ENCODE measurements at regions not wholly inside any gene's neighbourhood (a gene's known extent, or its start where the extent isn't known, plus 50 kb on each side); places are given as distances from the start of the nearest gene placed in this dataset.
"Not testable (repeated sequence)": the region's sequence is repeated elsewhere in the genome, so short reads cannot be mapped to it uniquely, and the experiment has no call there.

DNA sequence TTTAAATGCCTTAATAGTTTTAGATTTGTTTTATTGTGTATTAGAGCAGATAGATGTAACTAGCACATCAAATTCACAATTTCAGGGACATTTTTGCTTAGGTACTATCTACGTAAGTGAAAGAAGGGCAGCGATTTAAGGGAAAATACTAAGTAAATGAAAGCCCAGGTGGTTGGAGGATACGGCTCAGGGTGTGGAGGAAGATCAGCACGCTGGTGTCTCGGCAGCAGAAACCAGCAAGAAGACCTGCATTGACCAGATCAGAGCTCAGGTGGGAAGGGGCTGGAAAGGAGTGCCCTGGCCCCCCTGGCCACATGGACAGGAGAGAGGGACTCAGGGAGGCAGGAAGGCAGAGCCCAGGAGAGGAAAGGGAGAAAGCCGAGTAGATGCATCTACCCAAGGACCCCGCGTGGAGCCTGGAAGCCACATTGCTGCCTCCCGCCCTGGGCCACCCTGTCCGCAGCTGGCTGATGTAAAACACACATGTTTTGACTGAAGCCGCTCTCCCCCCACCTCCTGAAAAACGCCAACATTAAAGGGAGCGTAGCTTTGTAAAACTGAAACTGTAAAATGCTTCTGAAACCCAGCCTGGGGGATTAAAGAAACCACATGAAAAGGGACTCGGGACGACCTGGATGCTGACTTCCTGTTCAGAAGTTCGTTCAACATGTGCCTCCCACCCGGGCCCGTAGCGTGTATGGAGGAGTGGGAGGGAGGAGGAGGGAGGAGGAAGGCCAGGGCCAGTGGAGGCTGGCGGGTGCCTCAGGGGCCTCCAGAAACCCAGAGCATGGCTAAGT lies 72.6 kb upstream of the TARDBP start:
- peak in 1 of 3 donors; percentile 32 for DNase-seq (ENCODE audit: low read depth in 3 of 3, low spot score in 1 of 3)

DNA sequence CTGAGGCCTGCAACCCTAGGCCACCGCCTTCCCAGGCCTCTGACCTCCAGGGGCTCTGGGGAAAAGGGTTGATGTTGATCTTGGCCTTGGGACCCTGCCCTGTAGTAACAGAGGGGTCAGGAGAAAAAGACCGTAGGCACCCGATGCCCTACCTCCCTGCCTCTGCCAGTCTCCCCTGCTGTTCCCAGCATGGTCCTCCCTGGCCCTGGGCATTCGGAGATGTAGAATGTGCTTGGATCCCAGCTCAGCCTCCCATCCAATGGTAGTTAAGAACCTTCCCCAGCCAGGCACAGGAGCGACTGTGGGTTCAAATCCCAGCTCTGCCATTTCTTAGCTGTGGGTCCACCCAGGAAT lies 72.0 kb upstream of the TARDBP start:
- DNase-seq (ENCODE audit: low read depth in 3 of 3, low spot score in 1 of 3): no peak

DNA sequence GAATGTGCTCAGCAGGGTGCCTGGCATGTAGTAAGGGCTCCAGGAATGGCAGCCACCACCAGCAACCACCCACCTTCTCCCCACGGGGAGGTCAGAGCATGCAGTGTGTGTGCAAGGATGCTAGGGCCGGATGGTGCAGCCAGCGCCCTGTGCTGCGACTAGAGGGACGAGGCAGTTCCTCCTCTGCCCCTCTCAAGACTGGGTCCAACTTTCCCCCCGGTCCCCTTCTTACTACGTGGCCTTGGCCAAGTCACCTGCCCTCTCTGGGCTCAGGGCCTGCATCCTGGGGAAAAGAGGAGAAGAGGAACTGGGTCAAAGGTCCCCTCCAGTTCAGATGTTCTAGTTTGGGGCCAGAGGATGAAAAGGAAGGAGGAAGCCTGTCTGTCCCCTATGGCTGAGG lies 71.6 kb upstream of the TARDBP start:
- no peak for DNase-seq (ENCODE audit: low read depth in 3 of 3, low spot score in 1 of 3)

- peak; percentile 9 to 67 (median 28) for DNase-seq (ENCODE audit: low read depth in 3 of 3, low spot score in 1 of 3)
These were observed 70.4 kb upstream of the TARDBP start for GRCh38 chr1:10941891-10942541.

DNA sequence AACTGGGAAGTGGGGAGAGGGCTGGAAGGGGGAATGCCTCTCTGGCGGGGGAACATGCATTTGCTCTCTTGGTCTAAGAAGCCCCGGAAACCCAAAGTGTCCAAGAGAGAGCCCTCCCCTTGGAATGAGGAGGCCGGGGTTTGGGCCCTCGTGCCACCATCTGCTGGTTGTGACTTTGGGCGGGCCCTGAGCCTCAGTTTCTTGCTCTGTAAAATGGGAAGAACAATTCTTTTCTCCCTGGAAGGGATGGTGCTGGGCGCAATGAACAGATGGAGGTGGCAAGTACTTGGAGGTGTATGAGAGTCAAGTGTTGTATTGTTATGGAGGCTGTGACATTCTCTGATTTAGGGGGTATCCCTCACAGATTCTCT lies 69.9 kb upstream of the TARDBP start:
- no peak for DNase-seq (ENCODE audit: low read depth in 3 of 3, low spot score in 1 of 3)

DNA sequence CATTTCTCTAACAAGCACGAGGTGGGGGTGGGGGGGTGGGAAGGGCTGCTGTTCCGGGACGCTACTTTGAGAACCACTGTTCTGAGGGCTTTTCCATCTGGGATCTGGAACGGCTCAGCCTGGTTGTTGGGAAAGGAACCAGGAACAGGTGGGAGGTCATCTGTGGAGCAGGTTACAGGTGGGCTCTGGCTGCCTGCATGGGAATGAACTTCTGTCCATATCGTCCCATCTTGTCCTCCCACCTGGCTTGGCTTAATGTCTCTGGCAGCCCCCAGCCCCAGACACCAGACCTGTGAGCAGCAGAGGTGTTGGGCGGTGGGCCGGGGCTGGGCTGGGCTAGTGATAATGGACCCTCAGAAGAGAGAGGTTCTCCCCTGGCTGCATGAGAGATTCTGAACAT lies 69.4 kb upstream of the TARDBP start:
- no peak for DNase-seq (ENCODE audit: low read depth in 3 of 3, low spot score in 1 of 3)

- DNase-seq (ENCODE audit: low read depth in 3 of 3, low spot score in 1 of 3): no peak
These were observed 68.3 kb upstream of the TARDBP start for GRCh38 chr1:10943991-10944730.

DNA sequence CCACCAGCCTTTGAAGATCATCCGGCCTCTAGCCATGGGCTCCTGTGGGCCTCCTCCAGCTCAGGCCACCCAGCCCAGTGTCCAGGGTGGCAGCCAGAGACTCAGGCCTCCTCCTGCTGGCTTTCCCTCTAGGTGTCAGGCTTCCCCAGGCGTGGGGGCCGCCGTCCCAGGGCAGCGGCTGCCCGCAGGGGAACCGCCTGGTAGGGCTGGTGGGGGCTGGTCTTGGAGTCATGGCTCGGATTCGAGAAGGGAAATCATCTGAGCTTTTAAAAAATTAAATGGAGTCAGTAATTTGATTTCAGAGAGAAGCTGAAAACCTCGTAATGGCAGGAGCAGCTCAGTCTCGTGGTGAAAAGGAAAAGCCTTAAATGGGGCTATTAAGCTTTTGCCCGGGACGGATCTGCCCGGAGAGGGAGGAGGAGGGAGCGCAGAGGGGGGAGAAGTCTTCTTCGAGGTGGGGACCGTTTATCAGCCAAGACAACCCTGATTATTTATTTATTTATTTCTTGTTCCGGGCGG lies 66.4 kb upstream of the TARDBP start:
- no peak for DNase-seq (ENCODE audit: low read depth in 3 of 3, low spot score in 1 of 3)

GRCh38 chr1:10947181-10947580 lies 65.3 kb upstream of the TARDBP start:
- DNase-seq (ENCODE audit: low read depth in 3 of 3, low spot score in 1 of 3): no peak

DNA sequence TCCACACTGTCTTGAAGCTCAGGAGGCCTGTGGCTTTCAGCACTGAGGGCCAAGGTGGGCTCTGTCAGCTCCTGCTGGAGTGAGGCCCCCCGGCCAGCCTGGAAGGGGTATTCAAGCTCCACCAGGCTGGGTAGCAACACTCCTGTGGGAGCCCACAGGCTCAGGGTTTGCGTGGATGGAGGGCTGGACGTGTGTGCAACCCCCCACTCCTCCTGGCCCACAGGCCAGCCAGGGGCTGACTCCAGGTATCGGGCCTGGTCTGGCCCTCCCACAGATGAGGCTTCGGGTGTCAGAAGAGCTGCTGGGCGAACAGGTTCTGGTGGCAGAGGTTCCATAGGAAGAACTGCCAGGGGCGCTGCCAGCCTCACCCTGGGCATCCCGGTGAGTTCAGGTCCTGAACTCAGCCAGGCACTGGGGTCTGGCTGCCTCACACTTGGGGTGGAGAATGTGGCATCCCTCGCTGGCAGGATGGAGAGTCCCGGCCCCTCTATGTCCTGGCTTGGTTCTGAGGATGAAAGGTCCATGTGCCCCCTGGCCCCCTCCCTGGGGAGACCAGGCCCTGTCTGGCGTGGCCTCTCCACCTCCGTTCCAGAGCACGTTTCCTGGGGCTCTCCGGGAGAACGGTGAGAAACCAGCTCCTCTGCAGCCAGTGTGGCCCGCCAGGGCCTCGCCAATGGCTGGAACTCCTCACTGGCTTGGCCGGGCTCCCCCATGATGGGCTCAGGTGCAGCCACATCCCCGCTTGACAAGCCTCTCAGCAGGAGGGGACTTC lies 64.6 kb upstream of the TARDBP start:
- no peak for DNase-seq (ENCODE audit: low read depth in 3 of 3, low spot score in 1 of 3)

DNA sequence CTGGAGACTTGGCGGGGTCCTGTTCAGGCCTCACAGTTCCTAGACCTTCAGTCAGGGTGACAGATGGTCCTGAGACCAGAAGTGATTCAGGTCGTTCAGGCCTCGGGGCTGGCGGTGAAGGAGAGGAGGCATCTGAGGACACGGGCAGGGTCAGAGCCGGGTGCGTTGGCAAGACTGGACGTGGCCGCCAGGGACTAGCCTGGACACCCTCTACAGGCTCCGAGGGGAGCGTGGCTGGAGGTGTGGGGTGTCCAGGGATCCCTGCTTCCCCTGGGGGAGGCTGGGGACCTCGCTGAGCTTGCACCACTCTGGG lies 64.0 kb upstream of the TARDBP start:
- no peak for DNase-seq (ENCODE audit: low read depth in 3 of 3, low spot score in 1 of 3)

DNA sequence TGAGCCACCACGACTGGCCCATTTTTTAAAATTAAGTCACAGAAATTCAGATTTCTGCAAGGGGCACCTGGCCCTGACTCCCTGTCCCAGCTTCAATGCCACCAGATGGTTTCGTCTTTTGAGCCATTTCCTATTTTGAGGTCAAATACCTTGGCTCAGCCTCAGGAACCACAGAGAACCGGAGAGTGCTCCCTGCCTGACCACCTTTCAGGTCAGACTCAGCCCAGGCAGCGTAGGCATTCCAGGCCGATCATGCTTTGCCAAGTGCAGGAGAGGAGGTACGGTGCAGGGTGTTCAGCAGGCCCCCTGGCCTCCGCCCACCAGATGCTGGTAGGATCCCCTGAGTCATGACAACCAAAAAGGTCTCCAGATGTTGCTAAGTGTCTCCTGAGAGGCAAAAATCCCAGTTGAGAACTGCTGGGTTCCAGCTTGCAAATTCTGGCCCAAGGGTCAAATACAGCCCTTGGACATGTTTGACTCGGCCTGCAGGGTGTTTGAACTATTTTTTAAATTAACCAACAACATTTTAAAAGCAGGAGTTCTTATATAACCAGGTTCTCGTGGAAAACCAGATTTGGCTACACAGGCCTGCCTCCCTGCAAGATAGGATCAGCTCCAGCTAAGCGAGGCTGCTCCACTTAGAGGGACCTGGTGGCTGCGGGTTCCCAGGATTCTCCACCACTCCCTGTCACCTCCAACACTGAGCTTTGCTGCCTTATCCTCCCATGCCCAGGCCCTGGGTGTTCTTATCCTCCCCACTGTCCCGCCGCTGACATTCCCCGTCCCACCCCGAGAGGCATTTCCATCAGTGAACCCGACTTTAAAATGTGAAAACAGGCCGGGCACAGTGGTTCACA lies 61.9 kb upstream of the TARDBP start:
- no peak for DNase-seq (ENCODE audit: low read depth in 3 of 3, low spot score in 1 of 3)

DNA sequence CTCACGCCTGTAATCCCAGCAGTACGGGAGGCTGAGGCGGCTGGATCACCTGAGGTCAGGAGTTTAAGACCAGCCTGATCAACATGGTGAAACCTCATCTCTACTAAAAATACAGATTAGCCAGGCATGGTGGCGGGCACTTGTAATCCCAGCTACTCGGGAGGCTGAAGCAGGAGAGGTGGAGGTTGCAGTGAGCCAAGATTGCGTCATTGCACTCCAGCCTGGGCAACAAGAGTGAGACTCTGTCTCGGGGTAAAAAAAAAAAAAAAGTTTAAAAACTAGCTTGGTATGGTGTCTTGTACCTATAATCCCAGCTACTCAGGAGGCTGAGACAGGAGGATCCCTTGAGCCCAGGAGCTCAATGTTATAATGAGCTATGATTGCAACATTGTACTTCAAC lies 61.2 kb upstream of the TARDBP start:
- DNase-seq (ENCODE audit: low read depth in 3 of 3, low spot score in 1 of 3): not testable (repeated sequence)

DNA sequence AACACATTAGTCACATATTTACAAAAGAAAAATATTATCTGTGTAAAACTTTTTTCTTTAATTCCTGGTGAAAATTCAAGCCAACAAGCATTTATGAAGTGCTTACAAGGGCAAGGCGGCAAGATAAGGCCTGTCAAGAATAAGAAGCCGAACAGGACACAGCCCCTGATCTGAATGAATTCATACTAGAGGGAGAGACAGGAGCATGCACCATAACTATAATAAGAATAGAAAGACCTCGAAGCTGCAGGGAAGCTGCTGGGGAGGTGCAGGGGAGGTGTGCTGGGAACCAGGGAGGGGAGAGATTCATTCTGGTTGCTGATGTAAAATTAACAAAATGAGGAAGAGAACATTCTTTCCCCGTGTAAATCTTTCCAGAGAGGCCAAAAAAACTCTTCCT lies 60.5 kb upstream of the TARDBP start:
- no peak for DNase-seq (ENCODE audit: low read depth in 3 of 3, low spot score in 1 of 3)

DNA sequence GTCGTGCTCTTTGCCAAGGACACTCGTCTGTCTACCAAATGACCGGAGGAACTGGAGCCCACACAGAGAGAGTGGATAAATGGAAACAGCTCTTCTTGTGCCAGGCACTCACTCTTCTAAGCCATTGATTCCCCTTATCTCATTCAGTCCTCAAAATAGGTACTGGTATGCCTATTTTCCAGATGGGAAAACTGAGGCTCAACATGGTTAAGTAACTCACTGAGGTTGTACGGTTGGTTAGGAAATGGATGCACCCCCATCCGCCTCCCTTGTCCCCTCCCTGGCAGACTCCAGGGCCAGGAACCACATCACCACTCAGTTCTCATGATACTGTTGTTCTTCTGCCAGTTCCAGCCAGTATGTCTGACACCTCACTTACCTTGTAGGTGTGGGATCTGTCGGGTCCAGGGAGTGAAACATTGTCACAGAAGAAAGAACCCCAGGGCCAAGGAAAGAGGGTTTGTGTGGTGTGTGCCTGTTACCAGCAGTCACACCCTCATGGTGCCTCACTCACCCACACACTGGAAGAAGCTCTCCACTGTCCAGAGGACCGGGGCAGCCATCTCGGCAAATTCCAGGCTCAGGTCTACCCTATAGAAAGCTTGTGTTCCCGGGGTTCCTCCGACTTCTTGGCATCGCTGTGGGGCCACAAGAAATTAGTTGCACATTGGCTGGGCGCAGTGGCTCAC lies 58.8 kb upstream of the TARDBP start:
- DNase-seq (ENCODE audit: low read depth in 3 of 3, low spot score in 1 of 3): no peak

DNA sequence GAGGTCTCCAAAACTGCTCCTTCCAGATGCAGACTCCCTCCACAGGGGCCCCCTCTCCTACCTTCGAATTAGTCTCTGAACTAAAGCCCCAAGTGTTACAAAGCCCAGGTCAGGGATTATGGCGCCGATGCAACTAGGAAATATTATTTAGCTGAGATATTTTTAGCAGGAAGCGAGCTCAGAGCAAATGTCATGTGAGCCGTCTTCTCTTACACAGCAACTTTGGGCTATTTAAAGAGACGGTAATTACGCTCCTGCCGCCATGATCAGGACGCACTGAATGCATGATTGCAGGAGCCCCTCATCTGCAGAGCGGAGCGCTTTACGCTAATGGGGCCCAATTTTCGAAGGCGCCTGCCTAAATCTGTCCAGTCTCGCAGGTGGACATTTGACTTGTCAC lies 55.3 kb upstream of the TARDBP start:
- no peak for DNase-seq (ENCODE audit: low read depth in 3 of 3, low spot score in 1 of 3)

DNA sequence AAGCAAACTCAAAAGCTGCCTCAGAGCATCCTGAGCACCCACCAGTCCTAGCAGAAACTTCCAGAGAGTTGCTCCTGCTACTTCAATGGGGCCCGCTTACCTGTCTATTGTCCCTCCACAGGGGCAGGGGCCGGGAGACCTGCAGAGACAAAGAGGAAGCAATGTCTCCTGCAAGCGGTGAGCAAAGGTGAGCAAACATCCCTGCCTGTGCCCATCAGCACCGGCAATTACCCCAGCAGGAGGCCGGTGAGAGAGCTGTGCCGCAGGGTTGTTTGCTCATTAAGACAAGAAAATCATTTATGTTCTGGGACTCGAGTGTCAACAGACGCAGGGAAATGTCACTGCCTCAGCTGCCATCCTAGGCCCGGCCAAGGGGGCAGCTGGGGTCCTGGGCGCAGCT lies 53.8 kb upstream of the TARDBP start:
- DNase-seq (ENCODE audit: low read depth in 3 of 3, low spot score in 1 of 3): no peak

DNA sequence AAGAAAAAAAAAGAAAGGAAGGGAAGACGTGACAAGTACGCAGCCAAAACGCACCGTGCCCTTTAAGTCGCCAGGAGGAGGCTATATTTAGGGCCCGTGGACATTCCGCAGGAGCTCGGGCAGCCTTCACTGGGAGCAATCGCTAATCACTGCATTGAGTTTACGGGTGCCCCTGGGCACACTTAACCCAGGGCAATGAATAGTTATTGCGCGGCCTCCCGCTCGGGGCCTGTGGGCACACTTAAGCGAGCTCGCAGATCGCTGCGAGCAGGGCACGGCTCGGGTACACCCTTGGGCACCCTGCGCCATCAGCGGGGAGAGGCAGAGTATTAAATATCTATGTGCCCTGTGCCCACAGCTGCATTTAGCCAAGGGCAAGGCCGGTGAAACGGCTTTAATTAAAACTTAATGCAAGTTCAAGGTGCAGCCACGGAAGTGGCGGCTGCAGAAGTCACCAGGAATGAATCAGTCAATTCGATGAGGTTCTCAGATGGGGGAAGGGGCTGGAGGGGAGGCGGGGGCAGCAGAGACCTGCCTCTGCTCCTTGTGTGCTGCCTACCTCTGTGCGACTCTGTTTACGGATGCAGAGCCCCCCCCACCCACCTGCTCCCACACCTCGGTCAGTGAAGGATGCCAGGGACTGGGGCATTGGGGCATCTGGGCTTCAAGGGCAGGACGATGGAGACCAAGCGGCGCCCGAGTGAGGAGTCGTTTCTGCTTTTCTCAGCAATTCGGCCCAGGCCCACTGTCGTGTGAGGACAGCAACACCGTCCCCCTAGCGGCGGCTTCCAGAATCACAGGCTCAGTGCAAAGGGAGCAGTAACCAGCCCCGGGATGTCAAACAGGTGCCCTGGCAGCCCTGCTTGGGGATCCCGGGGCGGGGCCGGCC lies 51.8 kb upstream of the TARDBP start:
- DNase-seq (ENCODE audit: low read depth in 3 of 3, low spot score in 1 of 3): peak; percentile 35 to 81 (median 57)

DNA sequence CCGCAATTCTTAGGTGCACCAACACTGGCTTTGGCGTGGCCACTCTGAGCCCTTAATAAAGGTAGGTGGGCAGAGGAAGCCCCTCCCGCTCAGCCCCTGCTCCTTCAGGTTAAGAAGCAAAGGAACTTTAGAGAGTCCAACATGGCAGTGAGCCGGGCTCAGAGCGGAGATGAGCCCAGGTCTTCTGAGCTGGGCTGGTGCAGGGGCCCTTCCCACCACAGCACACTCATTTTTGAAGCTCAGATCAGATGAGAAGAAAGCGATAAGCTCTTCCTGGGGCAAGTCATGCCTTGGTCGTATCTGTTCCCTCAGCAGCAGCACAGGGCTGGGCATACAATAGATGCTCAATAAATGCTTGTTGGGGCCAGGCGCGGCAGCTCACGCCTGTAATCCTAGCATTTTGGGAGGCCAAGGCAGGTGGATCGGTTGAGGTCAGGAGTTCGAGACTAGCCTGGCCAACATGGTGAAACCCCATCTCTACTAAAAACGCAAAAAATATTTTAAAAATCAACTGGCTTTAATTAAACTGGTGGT lies 51.1 kb upstream of the TARDBP start:
- DNase-seq (ENCODE audit: low read depth in 3 of 3, low spot score in 1 of 3): no peak
